PC-3 (cell line): ENCODE measurements at regions not wholly inside any gene's neighbourhood (a gene's known extent, or its start where the extent isn't known, plus 50 kb on each side); places are given as distances from the start of the nearest gene placed in this dataset.
A peak's percentile ranks its signal among the peaks of the same experiment; 100 is the strongest.

Experiments used
- ATAC-seq: fragments of 200-7000 bp; cut with Tn5 transposase; 2 replicates; pipeline ENCODE4 v1.9.1; 2020; ENCODE audit warnings: mild to moderate bottlenecking, moderate library complexity
- BruUV-seq: library from RNA; stranded (reverse); fragments of 400-500 nt; replicated peaks from 2 replicates; lab custom pipeline; 2021; lab: Mats Ljungman, UMichigan
- CTCF ChIA-PET: fragments of 300-600 bp; sonication (Branson Sonifier 250); formaldehyde crosslinking; loops from one replicate; lab custom pipeline; 2022; ENCODE audit warnings: antibody characterized with exemption; lab: Charles Lee
- POLR2A ChIA-PET: fragments of 300-600 bp; sonication (Branson Sonifier 250); formaldehyde crosslinking; loops from one replicate; lab custom pipeline; 2022; ENCODE audit warnings: antibody characterized with exemption; ENCODE audit not compliant: unreplicated experiment; lab: Charles Lee
- DNase-seq: peaks from one replicate; pipeline ENCODE4 v3.0.0-alpha.2; 2015
- H2AFZ ChIP-seq: fragments of 300-600 bp; sonication (generic); 2 replicates; pipeline ENCODE4 v1.6.0; 2016; ENCODE audit warnings: antibody characterized with exemption, low read length
- H3F3A ChIP-seq: fragments of 300-600 bp; sonication (generic); one replicate; pipeline ENCODE4 v1.6.0; 2017; ENCODE audit warnings: antibody characterized with exemption, low read length, control low read depth, mild to moderate bottlenecking; ENCODE audit not compliant: unreplicated experiment
- H3K27ac ChIP-seq: fragments of 300-600 bp; sonication (generic); 2 replicates; pipeline ENCODE4 v1.5.1; 2016; ENCODE audit warnings: mild to moderate bottlenecking, low read length
- H3K27me3 ChIP-seq: fragments of 300-600 bp; sonication (generic); 2 replicates; pipeline ENCODE4 v1.6.1; 2016; ENCODE audit warnings: low read length, mixed read lengths
- H3K36me3 ChIP-seq: fragments of 300-600 bp; sonication (generic); 2 replicates; pipeline ENCODE4 v1.6.1; 2016; ENCODE audit warnings: low read depth, mixed run types, low read length, mixed read lengths
- H3K4me1 ChIP-seq: fragments of 300-600 bp; sonication (generic); 2 replicates; pipeline ENCODE4 v1.5.1; 2016; ENCODE audit warnings: low read length; ENCODE audit not compliant: insufficient read depth
- H3K4me2 ChIP-seq: fragments of 300-600 bp; sonication (generic); 2 replicates; pipeline ENCODE4 v1.6.0; 2016; ENCODE audit warnings: low read length
- H3K4me3 ChIP-seq: fragments of 300-600 bp; sonication (generic); 2 replicates; pipeline ENCODE4 v1.5.1; 2016; ENCODE audit warnings: mild to moderate bottlenecking, low read length, mixed read lengths
- H3K79me2 ChIP-seq: fragments of 300-600 bp; sonication (generic); 2 replicates; pipeline ENCODE4 v1.6.1; 2017; ENCODE audit warnings: low read length, mixed read lengths
- H3K9ac ChIP-seq: fragments of 300-600 bp; sonication (generic); 2 replicates; pipeline ENCODE4 v1.6.0; 2016; ENCODE audit warnings: mild to moderate bottlenecking, low read length
- H3K9me2 ChIP-seq: fragments of 300-600 bp; sonication (generic); replicated peaks from 2 replicates; pipeline ENCODE4 v1.6.1; 2016; ENCODE audit warnings: mixed run types, low read length, mixed read lengths
- H3K9me3 ChIP-seq: fragments of 300-600 bp; sonication (generic); 2 replicates; pipeline ENCODE4 v1.6.1; 2016; ENCODE audit warnings: low read length, mixed read lengths
- H4K20me1 ChIP-seq: fragments of 300-600 bp; sonication (generic); 2 replicates; pipeline ENCODE4 v1.6.1; 2016; ENCODE audit warnings: low read length, mixed read lengths
- EZH2 ChIP-seq: fragments of 300-600 bp; sonication (generic); IDR thresholded peaks from one replicate; pipeline ENCODE4 v1.6.1; 2017; ENCODE audit warnings: antibody characterized with exemption, mild to moderate bottlenecking, low read length; ENCODE audit not compliant: unreplicated experiment
- EZH2phosphoT487 ChIP-seq: fragments of 300-600 bp; sonication (generic); IDR thresholded peaks from 2 replicates; pipeline ENCODE4 v1.6.1; 2018; ENCODE audit warnings: mild to moderate bottlenecking, antibody characterized with exemption, low read length, borderline replicate concordance
- intact Hi-C: fragments of 100-400 bp; cut with micrococcal nuclease; formaldehyde crosslinking; loops from 2 replicates; pipeline ENCODE4 v1.9.0; 2023
- TF ChIP-seq, protein P1 (sequence below): fragments of 300-600 bp; sonication (generic); conservative IDR thresholded peaks from 2 replicates; pipeline ENCODE4 v1.5.1; 2017; ENCODE audit warnings: antibody characterized with exemption, low read depth, mild to moderate bottlenecking, low read length

DNA sequence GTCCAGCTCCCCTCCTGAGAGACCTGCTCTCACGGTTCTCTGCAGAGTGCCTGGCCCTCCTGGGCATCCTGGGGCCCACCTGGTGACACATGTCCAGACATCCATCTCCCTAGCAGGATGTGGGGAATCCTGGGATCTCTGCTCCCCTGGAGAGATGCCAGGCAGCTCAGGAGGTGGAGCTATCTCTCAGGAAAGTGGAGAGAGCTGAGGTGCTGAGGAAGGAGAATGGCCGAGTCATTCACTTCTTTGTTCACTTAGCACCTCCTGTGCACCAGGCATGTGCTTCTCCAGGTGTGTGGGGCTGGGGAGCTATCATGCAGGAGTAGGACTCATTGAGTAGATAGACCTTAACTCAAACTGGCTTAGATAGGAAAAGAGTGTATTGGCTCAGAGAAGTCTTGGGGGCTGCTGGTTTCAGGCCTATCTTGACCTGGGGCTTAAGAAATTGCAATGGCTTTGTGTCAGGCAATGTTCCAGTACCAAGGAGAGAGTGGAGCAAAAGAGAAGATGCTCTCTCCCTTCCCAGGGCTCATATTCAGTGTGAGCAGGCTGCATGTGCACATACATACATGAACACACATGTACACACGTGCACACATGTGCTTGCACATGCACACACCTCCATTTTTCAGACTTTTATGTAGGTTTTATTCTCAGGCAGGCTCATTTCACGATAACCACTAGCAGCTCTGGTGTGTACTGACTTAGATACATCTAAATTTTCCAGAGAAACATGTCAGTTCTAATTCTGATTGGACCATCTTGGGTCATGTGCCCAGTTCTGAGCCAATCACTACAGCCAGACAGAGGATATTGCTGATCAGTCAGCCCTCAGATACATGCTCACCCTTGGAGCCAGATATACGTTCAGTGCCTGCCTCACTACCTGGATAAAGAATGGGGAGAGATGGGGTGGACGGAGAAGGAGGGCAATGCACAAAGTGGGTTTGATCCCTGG, 437.6 kb downstream of the PTPRU start:
- no peaks in the 10 kb centered on the region for H3K9me3 ChIP-seq
- no peaks in the 10 kb centered on the region for H4K20me1 ChIP-seq
- BruUV-seq = no TSS peak
- TF ChIP-seq EZH2phosphoT487 = no peak
- TF ChIP-seq, protein P1, sequence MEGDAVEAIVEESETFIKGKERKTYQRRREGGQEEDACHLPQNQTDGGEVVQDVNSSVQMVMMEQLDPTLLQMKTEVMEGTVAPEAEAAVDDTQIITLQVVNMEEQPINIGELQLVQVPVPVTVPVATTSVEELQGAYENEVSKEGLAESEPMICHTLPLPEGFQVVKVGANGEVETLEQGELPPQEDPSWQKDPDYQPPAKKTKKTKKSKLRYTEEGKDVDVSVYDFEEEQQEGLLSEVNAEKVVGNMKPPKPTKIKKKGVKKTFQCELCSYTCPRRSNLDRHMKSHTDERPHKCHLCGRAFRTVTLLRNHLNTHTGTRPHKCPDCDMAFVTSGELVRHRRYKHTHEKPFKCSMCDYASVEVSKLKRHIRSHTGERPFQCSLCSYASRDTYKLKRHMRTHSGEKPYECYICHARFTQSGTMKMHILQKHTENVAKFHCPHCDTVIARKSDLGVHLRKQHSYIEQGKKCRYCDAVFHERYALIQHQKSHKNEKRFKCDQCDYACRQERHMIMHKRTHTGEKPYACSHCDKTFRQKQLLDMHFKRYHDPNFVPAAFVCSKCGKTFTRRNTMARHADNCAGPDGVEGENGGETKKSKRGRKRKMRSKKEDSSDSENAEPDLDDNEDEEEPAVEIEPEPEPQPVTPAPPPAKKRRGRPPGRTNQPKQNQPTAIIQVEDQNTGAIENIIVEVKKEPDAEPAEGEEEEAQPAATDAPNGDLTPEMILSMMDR = no peak
- no peak for TF ChIP-seq EZH2
- no peak overlapping the region for H3K9ac ChIP-seq
- CTCF ChIA-PET = no interaction called here
- H3K27me3 ChIP-seq = no peaks in the 10 kb centered on the region
- peak; percentile 27 for DNase-seq
- no peaks in the 10 kb centered on the region for H3K9me2 ChIP-seq
- ATAC-seq = no peak
- H3K4me3 ChIP-seq = no peak overlapping the region
- no peaks in the 10 kb centered on the region for H3K36me3 ChIP-seq
- H2AFZ ChIP-seq = no peak overlapping the region
- H3K79me2 ChIP-seq = no peaks in the 10 kb centered on the region
- POLR2A ChIA-PET = no interaction called here
- no peak overlapping the region for H3K27ac ChIP-seq
- no peaks in the 10 kb centered on the region for H3F3A ChIP-seq
- intact Hi-C loops = no loop called here
- no peaks in the 10 kb centered on the region for H3K4me1 ChIP-seq
- H3K4me2 ChIP-seq = no peak overlapping the region

DNA sequence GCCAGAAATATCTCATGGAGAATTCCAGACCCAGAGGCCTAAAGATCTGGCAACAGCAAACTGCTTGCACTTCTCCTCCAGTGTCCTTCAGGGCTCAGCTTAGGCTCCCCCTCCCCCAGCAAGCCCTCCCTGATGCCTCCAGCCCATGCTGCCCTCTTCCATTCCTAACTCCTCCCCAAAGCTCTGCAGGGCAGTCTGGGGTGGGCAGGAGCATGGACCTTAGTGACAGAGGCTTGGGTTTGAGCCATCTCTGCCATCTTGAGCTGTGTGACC, 436.8 kb downstream of the PTPRU start:
- Histone ChIP-seq H3K4me3 (no peak overlapping the region), H3K9ac (no peak overlapping the region), H2AFZ (no peak overlapping the region), H3K79me2 (no peaks in the 10 kb centered on the region), H4K20me1 (no peaks in the 10 kb centered on the region), H3K9me3 (no peaks in the 10 kb centered on the region), H3K27me3 (no peaks in the 10 kb centered on the region), H3K27ac (no peak overlapping the region), H3K36me3 (no peaks in the 10 kb centered on the region), H3K9me2 (no peaks in the 10 kb centered on the region), H3F3A (no peaks in the 10 kb centered on the region), H3K4me1 (no peaks in the 10 kb centered on the region), H3K4me2 (no peak overlapping the region)
- no TSS peak for BruUV-seq
- ATAC-seq = no peak
- intact Hi-C loops = no loop called here
- CTCF ChIA-PET = no interaction called here
- POLR2A ChIA-PET = no interaction called here
- no peak for DNase-seq
- TF ChIP-seq EZH2phosphoT487 (no peak), EZH2 (no peak)

DNA sequence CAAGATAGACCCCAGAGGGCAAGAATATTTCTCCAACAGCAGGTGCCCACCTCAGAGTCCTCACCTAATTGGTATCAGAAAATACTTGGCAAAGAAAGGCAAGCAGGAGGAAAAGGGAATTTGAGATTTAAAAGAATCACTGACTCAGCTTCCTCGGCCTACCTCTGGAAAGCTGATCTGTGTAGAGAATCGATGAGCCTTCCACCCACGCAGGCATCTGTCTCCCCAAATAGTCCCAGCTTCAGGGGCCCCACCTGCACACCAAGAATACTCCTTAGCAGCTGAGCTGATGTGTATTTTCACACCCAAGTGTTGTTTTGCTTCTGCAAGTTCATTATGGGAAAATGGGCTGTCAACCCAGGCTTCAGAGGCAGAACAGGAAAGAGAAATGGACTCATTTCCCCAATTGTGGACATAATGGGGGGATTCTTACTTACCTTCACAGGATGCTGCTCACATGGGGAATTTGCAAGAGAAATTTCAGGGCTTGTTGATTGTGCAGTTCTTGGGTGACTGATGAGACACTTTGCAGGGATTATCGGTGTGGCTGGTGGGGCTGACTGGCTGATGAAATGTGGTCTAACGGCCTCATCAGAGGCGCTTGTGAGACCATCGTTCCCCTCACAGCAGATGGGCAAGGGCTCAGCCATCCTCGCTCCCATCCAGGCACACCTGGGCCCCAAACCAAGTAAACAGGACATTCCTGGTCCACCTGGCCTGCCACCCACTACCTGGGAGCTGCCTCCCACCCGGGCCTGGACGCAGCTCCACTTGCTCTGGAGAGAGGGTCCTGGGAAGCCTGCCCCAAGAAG, 436.3 kb downstream of the PTPRU start:
- Histone ChIP-seq H3F3A (no peaks in the 10 kb centered on the region), H3K4me2 (no peak overlapping the region), H3K27ac (no peak overlapping the region), H3K27me3 (no peaks in the 10 kb centered on the region), H3K9me3 (no peaks in the 10 kb centered on the region), H3K79me2 (no peaks in the 10 kb centered on the region), H3K4me1 (no peaks in the 10 kb centered on the region), H4K20me1 (no peaks in the 10 kb centered on the region), H3K4me3 (no peak overlapping the region), H3K9ac (no peak overlapping the region), H3K9me2 (no peaks in the 10 kb centered on the region), H3K36me3 (no peaks in the 10 kb centered on the region), H2AFZ (no peak overlapping the region)
- CTCF ChIA-PET = interaction anchor here (0.7 kb wide), 1 partner anchor 52 kb away, joined by 3 read pairs; no protein-coding TSS in a partner anchor
- TF ChIP-seq, protein P1 = no peak
- TF ChIP-seq EZH2 = no peak
- POLR2A ChIA-PET = no interaction called here
- ATAC-seq (no peak), DNase-seq (no peak)
- BruUV-seq = no TSS peak
- intact Hi-C loops = no loop called here
